K562 (cell line): ENCODE measurements at regions not wholly inside any gene's neighbourhood (a gene's known extent, or its start where the extent isn't known, plus 50 kb on each side); places are given as distances from the start of the nearest gene placed in this dataset.

ENCODE experiments used
- ATAC-seq: fragments of 200-7000 bp; cut with Tn5 transposase; 3 replicates; pipeline ENCODE4 v1.9.1; 2020; ENCODE audit warnings: moderate library complexity
- BruUV-seq: library from RNA; stranded (reverse); fragments of 400-500 nt; replicated peaks from 2 replicates; lab custom pipeline; 2021; lab: Mats Ljungman, UMichigan
- CTCF ChIA-PET: fragments of 300-600 bp; formaldehyde crosslinking; extraction: SDS; loops from one replicate; lab custom pipeline; 2021; ENCODE audit warnings: low intra/inter-chr PET ratio; lab: Yijun Ruan, JAX
- POLR2A ChIA-PET: fragments of 300-600, 350-650 bp; sonication (Branson Sonifier 250); formaldehyde crosslinking; extraction: SDS; loops from one replicate; lab custom pipeline; 2021; ENCODE audit warnings: antibody characterized with exemption, inconsistent platforms; lab: Yijun Ruan, JAX
- DNase-seq, 4 experiments: peaks; one replicate each; pipeline versions ENCODE4 v3.0.0 to v3.0.0-alpha.2; 2011 to 2018; ENCODE audit warnings: low spot score in 3 of 4, mixed read lengths in 3 of 4; ENCODE audit errors: extremely low read depth in 1 of 4
- FAIRE-seq: peaks from 2 replicates; lab custom pipeline; 2011; peaks lifted over from hg19 to GRCh38; lab: Jason Lieb, UNC
- H2AFZ ChIP-seq: 2 replicates; pipeline ENCODE4 v1.6.0; 2011; ENCODE audit warnings: low read depth, low read length, control low read depth, inconsistent platforms
- H3K27ac ChIP-seq: fragments of 200-600 bp; 3 replicates; pipeline ENCODE4 v1.8.0; 2011; ENCODE audit warnings: low read depth, mild to moderate bottlenecking, control low read depth, inconsistent platforms, low read length, moderate library complexity, mixed read lengths; ENCODE audit errors: extremely low read depth
- H3K27me3 ChIP-seq, 2 experiments: fragments of 300-600 bp in 1 of 2; 2 replicates in 1 of 2; 3 replicates in 1 of 2; pipeline versions ENCODE4 v1.6.0 to v1.8.0; 2011; ENCODE audit warnings: inconsistent platforms in 2 of 2, low read length in 2 of 2, mild to moderate bottlenecking in 1 of 2, mixed read lengths in 1 of 2, moderate library complexity in 1 of 2; ENCODE audit not compliant: control insufficient read depth in 2 of 2, insufficient read depth in 2 of 2
- H3K36me3 ChIP-seq: fragments of 300-600 bp; 3 replicates; pipeline ENCODE4 v1.8.0; 2011; ENCODE audit warnings: mild to moderate bottlenecking, low read length, inconsistent platforms; ENCODE audit not compliant: control insufficient read depth, insufficient read depth
- H3K4me1 ChIP-seq, 2 experiments: fragments of 200-600 bp in 1 of 2; replicated peaks in 1 of 2; 2 replicates in 1 of 2; 3 replicates in 1 of 2; pipeline versions ENCODE4 v1.5.1 to v1.8.0; 2011; ENCODE audit warnings: inconsistent platforms in 2 of 2, low read length in 2 of 2, mild to moderate bottlenecking in 1 of 2, mixed read lengths in 1 of 2, moderate library complexity in 1 of 2; ENCODE audit not compliant: control insufficient read depth in 2 of 2, insufficient read depth in 2 of 2
- H3K4me2 ChIP-seq: 2 replicates; pipeline ENCODE4 v1.6.1; 2011; ENCODE audit warnings: low read length, control low read depth, inconsistent platforms, mixed read lengths; ENCODE audit not compliant: insufficient read depth
- H3K4me3 ChIP-seq: fragments of 200-600 bp; sonication (generic), shearing (Covaris generic); 2 replicates; pipeline ENCODE4 v1.5.1; 2016; ENCODE audit warnings: control low read depth, inconsistent platforms
- H3K79me2 ChIP-seq: fragments of 200-600 bp; 3 replicates; pipeline ENCODE4 v1.8.0; 2011; ENCODE audit warnings: low read length, inconsistent platforms; ENCODE audit not compliant: control insufficient read depth, insufficient read depth
- H3K9ac ChIP-seq, 2 experiments: 2 replicates each; pipeline versions ENCODE4 v1.6.0 to v1.6.1; 2011; ENCODE audit warnings: low read depth in 2 of 2, low read length in 2 of 2, control low read depth in 1 of 2, inconsistent platforms in 1 of 2, mild to moderate bottlenecking in 1 of 2, mixed read lengths in 1 of 2; ENCODE audit not compliant: insufficient read depth in 1 of 2
- H3K9me1 ChIP-seq: one replicate; pipeline ENCODE4 v1.6.0; 2011; ENCODE audit warnings: inconsistent platforms, mild to moderate bottlenecking, low read length, moderate library complexity; ENCODE audit not compliant: control insufficient read depth, insufficient read depth
- H3K9me3 ChIP-seq: replicated peaks from 2 replicates; pipeline ENCODE4 v1.5.1; 2011; ENCODE audit warnings: low read depth, low read length, inconsistent platforms; ENCODE audit not compliant: control insufficient read depth, insufficient read depth
- H4K20me1 ChIP-seq: replicated peaks from 2 replicates; pipeline ENCODE4 v1.6.1; 2011; ENCODE audit warnings: low read length, inconsistent platforms, mixed read lengths; ENCODE audit not compliant: control insufficient read depth, insufficient read depth
- DEAF1 ChIP-seq: fragments of 450-650 bp; formaldehyde crosslinking; IDR thresholded peaks from 2 replicates; pipeline ENCODE4 v1.4.0; 2020; ENCODE audit warnings: mild to moderate bottlenecking, moderate library complexity
- ETV6 ChIP-seq, 3 experiments: fragments of 150-350 bp in 1 of 3; sonication (generic) in 1 of 3; formaldehyde crosslinking in 1 of 3; IDR thresholded peaks; 2 replicates each; pipeline versions ENCODE4 v1.6.1 to v1.8.0; 2014 to 2022; ENCODE audit warnings: borderline replicate concordance in 2 of 3, low read depth in 2 of 3, antibody characterized with exemption in 1 of 3, low read length in 1 of 3, mild to moderate bottlenecking in 1 of 3, missing genetic modification reagents in 1 of 3
- HES1 ChIP-seq: fragments of 450-650 bp; IDR thresholded peaks from 2 replicates; pipeline ENCODE4 v1.6.1; 2016; ENCODE audit warnings: low read depth, mild to moderate bottlenecking, moderate library complexity
- JUN ChIP-seq, 2 experiments: sonication (generic) in 1 of 2; formaldehyde crosslinking in 1 of 2; IDR thresholded peaks; 2 replicates each; pipeline versions ENCODE4 v1.6.1 to v1.8.0; 2012 to 2022; ENCODE audit warnings: borderline replicate concordance in 2 of 2, mild to moderate bottlenecking in 2 of 2, improper control_type of control experiment in 1 of 2, low read depth in 1 of 2, low read length in 1 of 2, missing genetic modification reagents in 1 of 2
- KDM1A ChIP-seq, 2 experiments: fragments of 450-650 bp; IDR thresholded peaks; 2 replicates each; pipeline ENCODE4 v1.6.1; 2016; ENCODE audit warnings: mild to moderate bottlenecking in 2 of 2
- KDM2B ChIP-seq: fragments of 250-450 bp; sonication (Bioruptor Pico); IDR thresholded peaks from 2 replicates; pipeline ENCODE4 v1.8.0; 2021; ENCODE audit warnings: mild to moderate bottlenecking, moderate library complexity
- KLF6 ChIP-seq: fragments of 250-450 bp; sonication (Bioruptor Pico); IDR thresholded peaks from 2 replicates; pipeline ENCODE4 v1.4.0; 2020; ENCODE audit warnings: mild to moderate bottlenecking, moderate library complexity, borderline replicate concordance
- PATZ1 ChIP-seq: fragments of 250-450 bp; sonication (Bioruptor Pico); IDR thresholded peaks from 2 replicates; pipeline ENCODE4 v1.5.0; 2020; ENCODE audit warnings: mild to moderate bottlenecking, borderline replicate concordance
- WHSC1 ChIP-seq: IDR thresholded peaks from one replicate; pipeline ENCODE4 v1.6.1; 2012; ENCODE audit warnings: low read length, control low read depth, inconsistent platforms
- ZNF134 ChIP-seq: fragments of 250-450 bp; sonication (Bioruptor Pico); conservative IDR thresholded peaks from 2 replicates; pipeline ENCODE4 v1.4.0; 2020
- ZNF274 ChIP-seq: IDR thresholded peaks from 2 replicates; pipeline ENCODE4 v1.6.1; 2011; ENCODE audit warnings: low read depth, mild to moderate bottlenecking, low read length, moderate library complexity, borderline replicate concordance
- ZNF696 ChIP-seq: fragments of 250-450 bp; sonication (Bioruptor Pico); conservative IDR thresholded peaks from 2 replicates; pipeline ENCODE4 v1.4.0; 2020; ENCODE audit warnings: mild to moderate bottlenecking, moderate library complexity
- WGBS: fragments of 100-300 bp; shearing (Covaris generic); methylation state at CpG from one replicate; pipeline ENCODE4 v1.1.6; 2016; ENCODE audit warnings: low coverage, mixed read lengths; ENCODE audit not compliant: insufficient coverage; ENCODE audit errors: missing lambda C conversion rate; 5-methylcytosine and 5-hydroxymethylcytosine counted together
- in situ Hi-C: fragments of 300-500 bp; cut with MboI; formaldehyde crosslinking; loops from 4 replicates; pipeline ENCODE4 v1.15.0; 2018; ENCODE audit warnings: inconsistent platforms, mixed read lengths
- intact Hi-C: fragments of 100-400 bp; cut with micrococcal nuclease; formaldehyde crosslinking; loops from 2 replicates; pipeline ENCODE4 v1.14.2; 2022
- TF ChIP-seq, protein P1 (sequence below): fragments of 450-650 bp; formaldehyde crosslinking; IDR thresholded peaks from 2 replicates; pipeline ENCODE4 v1.4.0; 2022; ENCODE audit warnings: missing genetic modification characterization

GRCh38 chr5:6106756-6107155, 271.6 kb downstream of the MED10 start (continued):
- TF ChIP-seq HES1 (no peak), KDM1A (IDR thresholded peaks at IDR 0.05) (no peak), JUN (IDR thresholded peaks at IDR 0.05; ENCODE audit: borderline replicate concordance, low read depth, low read length) (no peak), JUN (CRISPR knock-in tag; IDR thresholded peaks at IDR 0.05; ENCODE audit: borderline replicate concordance) (no peak), ETV6 (IDR thresholded peaks at IDR 0.05; ENCODE audit: borderline replicate concordance in 1 of 2, low read depth in 2 of 2, low read length in 1 of 2) (no peak), ETV6 (CRISPR knock-in tag; IDR thresholded peaks at IDR 0.05; ENCODE audit: borderline replicate concordance) (no peak), KDM2B (CRISPR knock-in tag) (no peak), WHSC1 (no peak)
- TF ChIP-seq, protein P1, sequence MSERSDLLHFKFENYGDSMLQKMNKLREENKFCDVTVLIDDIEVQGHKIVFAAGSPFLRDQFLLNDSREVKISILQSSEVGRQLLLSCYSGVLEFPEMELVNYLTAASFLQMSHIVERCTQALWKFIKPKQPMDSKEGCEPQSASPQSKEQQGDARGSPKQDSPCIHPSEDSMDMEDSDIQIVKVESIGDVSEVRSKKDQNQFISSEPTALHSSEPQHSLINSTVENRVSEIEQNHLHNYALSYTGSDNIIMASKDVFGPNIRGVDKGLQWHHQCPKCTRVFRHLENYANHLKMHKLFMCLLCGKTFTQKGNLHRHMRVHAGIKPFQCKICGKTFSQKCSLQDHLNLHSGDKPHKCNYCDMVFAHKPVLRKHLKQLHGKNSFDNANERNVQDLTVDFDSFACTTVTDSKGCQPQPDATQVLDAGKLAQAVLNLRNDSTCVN (CRISPR knock-in tag) = no peak

DNA sequence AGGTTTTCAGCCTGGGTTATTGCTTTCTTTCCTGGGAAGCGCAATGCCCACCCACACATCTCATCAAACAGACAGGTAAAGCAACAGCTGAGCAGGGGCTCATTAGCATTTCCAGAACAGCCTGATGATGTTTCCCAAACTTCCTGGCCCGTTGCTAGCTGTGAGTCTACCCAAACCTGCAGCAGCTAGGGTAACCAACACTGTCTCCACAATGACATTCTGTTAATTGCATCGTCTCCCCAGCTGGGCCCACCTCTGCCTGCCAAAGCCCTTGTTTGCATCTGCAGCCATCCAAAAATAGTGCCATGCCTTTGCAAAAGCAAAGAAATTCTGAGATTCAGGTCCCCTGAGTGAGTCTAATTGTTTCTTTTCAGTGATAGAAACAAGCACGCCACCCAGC, 273.0 kb downstream of the MED10 start:
- Histone ChIP-seq H3K79me2 (no peaks in the 10 kb centered on the region), H4K20me1 (no peaks in the 10 kb centered on the region; the same call in 1 of the 2 replicates), H3K4me3 (no peak overlapping the region), H3K9me3 (no peaks in the 10 kb centered on the region), H3K9me1 (no peaks in the 10 kb centered on the region), H3K4me2 (no peak overlapping the region), H2AFZ (no peak overlapping the region), H3K27ac (no peak overlapping the region), H3K27me3 (peaks cover 9 to 19% of the 10 kb centered on the region in 2 experiments; a peak in 3 of 5 replicates), H3K36me3 (no peaks in the 10 kb centered on the region), H3K9ac (no peak overlapping the region), H3K4me1 (no peaks in the 10 kb centered on the region)
- ChIA-PET CTCF (no interaction called here), POLR2A (no interaction called here)
- FAIRE-seq (no peak), ATAC-seq (no peak), DNase-seq (no peak)
- BruUV-seq = no TSS peak
- TF ChIP-seq KLF6 = no peak
- no peak for TF ChIP-seq ZNF274
- no peak for TF ChIP-seq ZNF696 (CRISPR knock-in tag)
- no peak for TF ChIP-seq ZNF134 (CRISPR knock-in tag)
- TF ChIP-seq PATZ1 (CRISPR knock-in tag) = no peak
- no peak for TF ChIP-seq DEAF1 (CRISPR knock-in tag)
- WGBS = 0% methylated on average over 4 of the region's 4 CpGs
- in situ Hi-C loops (no loop called here), intact Hi-C loops (no loop called here)
